HTR-8/SVneo (cell line): ENCODE measurements at regions not wholly inside any gene's neighbourhood (a gene's known extent, or its start where the extent isn't known, plus 50 kb on each side); places are given as distances from the start of the nearest gene placed in this dataset.
A peak's percentile ranks its signal among the peaks of the same experiment; 100 is the strongest.

ENCODE experiments used
- DNase-seq: peaks from one replicate; pipeline ENCODE4 v3.0.0; 2011; ENCODE audit warnings: low spot score, mixed read lengths; ENCODE audit not compliant: insufficient read length
- FAIRE-seq: peaks from 2 replicates; lab custom pipeline; 2011; peaks lifted over from hg19 to GRCh38; lab: Jason Lieb, UNC

GRCh38 chr2:234145057-234145456 lies 94.6 kb downstream of the SPP2 start:
- FAIRE-seq (no peak), DNase-seq (no peak)

DNA sequence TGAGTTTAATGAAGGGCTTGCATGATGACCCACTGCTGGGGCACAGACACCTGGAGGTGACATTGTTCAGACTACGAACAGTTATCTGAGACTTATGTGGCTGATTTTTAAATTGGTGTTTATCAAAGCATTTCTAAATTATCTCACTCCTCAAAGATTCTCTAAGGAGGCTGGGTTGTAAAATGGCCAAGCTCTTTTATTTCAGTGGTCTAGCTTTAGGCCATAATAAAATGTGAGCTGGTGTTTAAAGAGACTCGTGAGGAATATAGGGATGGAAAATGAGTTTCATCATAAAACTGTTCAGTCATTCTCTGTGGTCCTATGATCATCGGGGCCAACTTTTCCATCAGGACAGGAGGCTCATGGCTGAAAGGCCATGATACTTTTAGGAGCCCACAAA lies 93.4 kb downstream of the SPP2 start:
- DNase-seq: no peak
- no peak for FAIRE-seq

DNA sequence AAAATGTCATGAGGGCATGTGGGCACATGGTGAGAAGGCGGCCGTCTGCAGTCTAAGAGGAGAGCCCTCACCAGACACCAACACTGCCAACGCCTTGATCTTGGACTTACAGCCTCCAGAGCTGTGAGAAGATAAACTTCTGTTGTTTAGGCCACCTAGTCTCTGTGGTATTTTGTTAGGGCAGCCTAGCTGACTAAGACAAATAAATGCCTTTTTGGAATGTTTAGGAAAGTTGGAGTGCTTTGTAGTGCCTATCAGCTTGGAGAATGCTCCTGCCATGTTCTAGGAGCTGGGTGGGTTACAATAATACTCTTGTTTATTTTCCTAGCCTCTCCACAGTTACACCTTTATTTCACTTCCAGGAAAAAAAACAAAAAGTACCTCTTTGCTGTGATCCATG lies 92.0 kb downstream of the SPP2 start:
- DNase-seq (no peak), FAIRE-seq (no peak)

DNA sequence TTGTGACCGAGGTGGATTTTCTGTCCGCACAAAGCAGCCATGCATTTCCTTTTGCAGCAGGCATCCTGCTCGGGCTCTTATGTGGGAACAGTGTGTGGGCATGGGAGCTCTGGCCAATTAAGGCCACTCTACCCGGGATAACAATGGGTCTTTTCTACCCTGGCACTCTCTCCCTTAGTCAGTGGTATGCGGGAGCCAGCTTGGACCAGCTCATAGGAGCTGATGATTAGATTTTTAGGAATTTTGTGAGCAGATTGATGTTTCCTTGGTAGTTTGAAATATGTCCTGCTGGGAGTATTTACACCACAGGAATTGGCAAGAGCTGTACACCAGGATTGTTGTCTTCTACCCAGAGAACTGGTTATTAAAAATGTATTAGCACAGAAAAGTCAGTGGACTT lies 89.3 kb downstream of the SPP2 start:
- DNase-seq (no peak), FAIRE-seq (no peak)

- DNase-seq (no peak), FAIRE-seq (no peak)
Observed at GRCh38 chr2:234138836-234139235, 88.3 kb downstream of the SPP2 start.

- peak; percentile 41 for DNase-seq
Observed at GRCh38 chr2:234137400-234138014, 87.0 kb downstream of the SPP2 start.

GRCh38 chr2:234136461-234136860 lies 86.0 kb downstream of the SPP2 start:
- FAIRE-seq: no peak
- no peak for DNase-seq

More at GRCh38 chr2:234137400-234138014, 87.0 kb downstream of the SPP2 start:
- FAIRE-seq: no peak

- FAIRE-seq (peak; percentile 74), DNase-seq (peak; percentile 76)
Observed at GRCh38 chr2:234135750-234136221, 85.3 kb downstream of the SPP2 start.

GRCh38 chr2:234134496-234134895 lies 84.0 kb downstream of the SPP2 start:
- FAIRE-seq (no peak), DNase-seq (no peak)

GRCh38 chr2:234133004-234133403 lies 82.5 kb downstream of the SPP2 start:
- DNase-seq: peak; percentile 44
- FAIRE-seq: no peak

- DNase-seq (no peak), FAIRE-seq (no peak)
Observed at GRCh38 chr2:234130777-234131181, 80.3 kb downstream of the SPP2 start.

DNA sequence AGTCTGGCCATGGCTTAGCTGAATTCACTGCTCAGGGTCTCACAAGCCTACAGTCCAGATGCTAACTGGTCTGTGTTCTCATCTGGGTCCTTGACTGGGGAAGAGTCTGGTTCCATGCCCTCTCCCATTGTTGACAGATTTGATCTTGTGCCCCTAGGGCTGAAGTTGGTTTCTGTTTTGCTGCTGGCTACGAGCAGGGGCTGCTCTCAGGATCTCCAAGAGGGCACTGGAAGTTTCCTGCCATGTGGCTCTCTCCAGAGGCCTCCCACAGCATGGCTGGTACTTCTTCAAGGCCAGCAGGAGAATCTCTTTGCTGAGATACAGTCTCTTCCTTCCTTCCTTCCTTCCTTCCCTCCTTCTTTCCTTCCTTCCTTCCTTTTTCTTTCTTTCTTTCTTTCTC lies 78.1 kb downstream of the SPP2 start:
- no peak for FAIRE-seq
- no peak for DNase-seq
